Activated CD4-positive, alpha-beta T cell treated with anti-CD3 and anti-CD28 coated beads, Interleukin-2, Interleukin-4, amounts not matched to agents 100 ng/mL and 50 ng/mL, durations not matched to agents 16 hours and 8 hours (primary cell): ENCODE measurements at regions not wholly inside any gene's neighbourhood (a gene's known extent, or its start where the extent isn't known, plus 50 kb on each side); places are given as distances from the start of the nearest gene placed in this dataset.

Experiments
- DNase-seq: peaks from one replicate; pipeline ENCODE4 v3.0.0-alpha.2; 2020; ENCODE audit warnings: low spot score

- DNase-seq: no peak
Measured at GRCh38 chr21:28751176-28751575, 241.5 kb downstream of the LTN1 start.

- no peak for DNase-seq
Measured at GRCh38 chr21:28750565-28750964, 242.1 kb downstream of the LTN1 start.

GRCh38 chr21:28749536-28749935, 243.1 kb downstream of the LTN1 start:
- DNase-seq: no peak

- DNase-seq: no peak
Measured at GRCh38 chr21:28747464-28747863, 245.2 kb downstream of the LTN1 start.

- DNase-seq: no peak
Measured at GRCh38 chr21:28746166-28746565, 246.5 kb downstream of the LTN1 start.

- peak; percentile 79 for DNase-seq
Measured at GRCh38 chr21:28745131-28746016, 247.3 kb downstream of the LTN1 start.

GRCh38 chr21:28743723-28744122, 249.0 kb downstream of the LTN1 start:
- DNase-seq: no peak

- DNase-seq: no peak
Measured at GRCh38 chr21:28742527-28742926, 250.2 kb downstream of the LTN1 start.

GRCh38 chr21:28740125-28740524, 252.6 kb downstream of the LTN1 start:
- DNase-seq: no peak

- DNase-seq: peak; percentile 38
Measured at GRCh38 chr21:28738882-28739281, 253.8 kb downstream of the LTN1 start.

GRCh38 chr21:28738420-28738704, 254.3 kb downstream of the LTN1 start:
- DNase-seq: no peak

GRCh38 chr21:28737674-28738419, 254.8 kb downstream of the LTN1 start:
- DNase-seq: no peak

- no peak for DNase-seq
Measured at GRCh38 chr21:28734522-28735175, 258.0 kb downstream of the LTN1 start.

GRCh38 chr21:28731700-28732321, 260.9 kb downstream of the LTN1 start:
- DNase-seq: no peak

GRCh38 chr21:28729887-28730286, 262.8 kb downstream of the LTN1 start:
- DNase-seq: no peak

GRCh38 chr21:28727809-28728208, 264.9 kb downstream of the LTN1 start:
- DNase-seq: no peak

- no peak for DNase-seq
Measured at GRCh38 chr21:28725396-28725795, 267.3 kb downstream of the LTN1 start.

- no peak for DNase-seq
Measured at GRCh38 chr21:28723646-28724045, 269.0 kb downstream of the LTN1 start.

- DNase-seq: no peak
Measured at GRCh38 chr21:28719723-28720122, 273.0 kb downstream of the LTN1 start.

- no peak for DNase-seq
Measured at GRCh38 chr21:28714777-28715464, 277.8 kb downstream of the LTN1 start.

- DNase-seq: no peak
Measured at GRCh38 chr21:28712411-28712810, 280.3 kb downstream of the LTN1 start.

- DNase-seq: no peak
Measured at GRCh38 chr21:28705616-28706015, 287.1 kb downstream of the LTN1 start.
